CD4-positive, alpha-beta T cell treated with Interferon gamma for 1 hour (primary cell): ENCODE measurements at regions not wholly inside any gene's neighbourhood (a gene's known extent, or its start where the extent isn't known, plus 50 kb on each side); places are given as distances from the start of the nearest gene placed in this dataset.
A peak's percentile ranks its signal among the peaks of the same experiment; 100 is the strongest.
"Not testable (repeated sequence)": the region's sequence is repeated elsewhere in the genome, so short reads cannot be mapped to it uniquely, and the experiment has no call there.

Experiments
- DNase-seq: peaks from one replicate; pipeline ENCODE4 v3.0.0-alpha.2; 2020

GRCh38 chr3:150149651-150150051 lies 179.0 kb upstream of the PFN2 start:
- no peak for DNase-seq

- DNase-seq: no peak
These were observed 177.5 kb upstream of the PFN2 start for GRCh38 chr3:150148227-150148626.

DNA sequence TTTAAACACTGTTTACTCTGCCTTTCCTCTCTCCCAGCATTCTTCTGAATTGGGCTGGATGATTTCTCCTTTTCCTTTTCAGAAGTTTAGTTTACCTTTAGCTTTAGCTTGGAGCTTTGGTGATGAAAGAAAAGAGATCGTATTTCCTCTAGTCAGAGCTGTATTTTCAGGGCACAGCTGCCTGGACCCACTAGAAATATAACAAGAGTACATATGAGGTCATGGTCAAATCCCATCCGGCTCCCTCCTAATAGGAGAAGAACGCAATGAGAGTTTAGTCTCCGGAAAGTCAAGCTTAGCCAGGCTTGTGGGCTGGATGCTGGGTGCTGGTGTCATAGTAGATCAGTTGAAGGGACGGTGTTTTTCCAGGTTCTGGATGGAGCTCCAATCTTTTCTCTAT lies 177.1 kb upstream of the PFN2 start:
- DNase-seq: no peak

- DNase-seq: peak; percentile 1
These were observed 176.5 kb upstream of the PFN2 start for GRCh38 chr3:150146991-150147761.

DNA sequence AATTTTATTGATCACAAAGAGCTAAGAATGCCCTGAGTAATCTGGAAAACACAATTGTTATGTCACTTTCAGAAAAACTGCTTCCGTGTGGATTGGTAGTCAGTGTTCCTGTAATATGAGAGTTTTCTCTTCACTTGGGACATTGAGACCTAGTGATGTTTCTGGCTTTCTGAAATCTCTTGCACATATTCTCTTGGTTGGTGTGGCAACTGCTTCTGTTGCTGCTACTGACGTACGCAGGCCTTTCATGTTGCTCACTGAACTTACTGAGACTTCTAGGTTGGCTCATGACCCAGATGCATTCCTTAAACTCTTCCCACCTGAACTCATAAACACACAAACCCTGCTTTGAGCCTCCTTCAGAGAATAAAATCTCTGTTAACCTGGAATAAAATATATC lies 175.0 kb upstream of the PFN2 start:
- DNase-seq: no peak

- no peak for DNase-seq
These were observed 173.6 kb upstream of the PFN2 start for GRCh38 chr3:150144191-150144708.

GRCh38 chr3:150142936-150143335 lies 172.2 kb upstream of the PFN2 start:
- DNase-seq: no peak

DNA sequence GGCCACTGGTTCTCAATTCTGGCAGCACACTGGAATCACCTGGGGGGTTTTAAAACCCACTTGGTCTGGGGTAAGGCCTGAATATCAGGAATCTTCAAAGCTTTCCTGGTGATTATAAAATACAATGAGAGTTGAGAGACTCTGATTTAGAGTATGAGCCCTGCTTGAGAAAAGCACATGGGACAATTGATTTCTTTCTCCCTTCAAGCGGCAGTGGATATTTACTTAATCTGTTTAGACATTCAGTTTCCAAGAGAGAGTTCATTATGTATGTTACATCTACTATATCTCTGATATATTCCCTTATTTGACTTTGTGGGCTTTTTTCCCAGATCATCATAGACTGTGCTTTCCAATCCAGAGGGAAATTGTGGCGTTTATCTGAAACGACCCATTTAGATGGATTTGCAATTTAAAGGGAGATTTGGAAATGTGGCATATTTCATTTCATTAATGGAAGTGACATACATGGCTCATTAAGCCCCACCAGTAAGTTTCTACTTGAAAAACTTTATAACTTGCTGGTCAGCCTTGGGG lies 171.2 kb upstream of the PFN2 start:
- no peak for DNase-seq

GRCh38 chr3:150140614-150141321 lies 170.1 kb upstream of the PFN2 start:
- no peak for DNase-seq

GRCh38 chr3:150138824-150139223 lies 168.1 kb upstream of the PFN2 start:
- no peak for DNase-seq

DNA sequence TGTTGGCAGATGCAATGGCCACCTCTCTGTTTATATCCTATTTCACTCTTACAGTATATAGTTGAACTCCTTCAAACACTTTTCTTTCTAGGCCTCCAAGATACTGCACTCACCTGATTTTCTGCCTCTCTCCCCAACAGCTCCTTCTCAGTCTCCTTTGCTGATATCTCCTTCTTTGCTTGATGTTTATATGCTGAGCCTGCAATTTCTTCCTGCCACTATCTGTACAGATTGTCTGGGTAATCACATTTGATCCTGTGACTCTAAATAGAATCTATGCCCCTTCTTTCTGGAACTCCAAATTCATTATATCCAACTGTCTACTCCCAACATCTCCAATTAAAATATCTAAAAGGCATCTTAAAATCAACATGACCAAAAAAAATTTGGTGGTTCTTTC lies 165.5 kb upstream of the PFN2 start:
- no peak for DNase-seq

- DNase-seq: no peak
These were observed 164.6 kb upstream of the PFN2 start for GRCh38 chr3:150135287-150135721.

DNA sequence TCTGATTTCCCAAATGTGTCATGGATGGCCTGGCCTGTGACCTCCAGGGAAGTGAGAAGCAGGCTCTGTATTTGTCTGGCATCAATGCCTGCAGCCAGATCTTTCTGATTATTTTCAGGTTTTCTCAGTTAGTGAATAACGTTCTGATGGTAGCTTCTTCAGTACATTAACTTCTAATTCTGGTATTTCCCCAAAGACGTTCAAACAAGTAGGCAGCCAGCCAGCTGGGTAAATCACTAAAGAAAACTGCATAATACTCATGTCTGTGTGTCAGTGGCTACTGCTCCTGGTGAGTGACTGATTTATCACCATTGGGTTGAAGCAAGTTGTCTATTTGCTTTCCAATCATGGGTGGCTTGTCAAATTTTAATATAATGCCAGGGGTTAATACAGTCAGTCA lies 162.6 kb upstream of the PFN2 start:
- DNase-seq: no peak

DNA sequence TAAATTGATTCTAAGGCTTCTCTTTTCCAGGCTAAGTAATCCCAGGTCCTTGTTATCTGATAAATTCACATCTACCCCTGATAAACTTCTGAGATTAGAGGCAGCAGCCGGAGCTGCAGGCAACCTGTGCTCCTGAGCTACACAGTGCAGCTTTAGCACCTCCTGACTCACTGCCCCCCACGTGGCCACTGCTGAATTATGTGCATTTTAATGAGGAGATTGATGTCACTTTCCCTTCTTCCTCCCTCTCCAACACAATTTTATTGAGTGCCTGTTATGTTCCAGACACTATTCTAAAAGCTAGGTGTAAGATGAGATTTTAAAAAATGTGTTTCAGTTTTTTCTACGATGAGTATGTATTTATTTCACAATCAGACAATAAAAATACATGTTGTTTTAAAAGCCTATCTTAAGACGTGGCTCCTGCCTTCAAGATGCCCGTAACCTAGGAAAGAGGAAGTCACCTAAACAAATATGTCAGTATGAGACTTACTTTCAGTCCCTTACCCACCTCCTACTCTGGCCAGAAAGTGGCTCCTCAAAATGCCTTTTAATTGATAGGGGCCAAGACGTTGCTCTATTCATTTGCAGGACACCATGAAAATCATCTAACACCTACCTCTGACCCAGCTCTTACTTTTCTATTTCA lies 161.5 kb upstream of the PFN2 start:
- no peak for DNase-seq

DNA sequence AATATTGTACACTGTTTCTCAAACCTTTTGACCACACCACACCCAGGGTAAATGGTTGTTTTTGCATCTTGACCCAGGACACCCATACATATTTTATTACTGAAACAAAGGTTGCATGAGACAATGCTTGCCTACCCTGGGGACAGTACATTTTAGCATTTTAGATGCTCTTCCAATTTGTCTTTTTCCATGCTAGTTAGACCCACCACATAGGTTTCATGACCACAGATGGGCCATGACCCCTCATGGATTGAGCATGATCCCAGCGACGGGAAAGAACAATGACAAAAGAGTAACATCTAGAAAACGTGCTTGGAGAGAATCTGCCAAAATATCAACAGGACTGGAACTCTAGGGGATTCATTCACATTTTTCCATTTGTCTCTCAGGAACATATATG lies 161.0 kb upstream of the PFN2 start:
- DNase-seq: no peak

GRCh38 chr3:150130404-150131100 lies 159.9 kb upstream of the PFN2 start:
- no peak for DNase-seq

- DNase-seq: no peak
These were observed 158.5 kb upstream of the PFN2 start for GRCh38 chr3:150129166-150129565.

DNA sequence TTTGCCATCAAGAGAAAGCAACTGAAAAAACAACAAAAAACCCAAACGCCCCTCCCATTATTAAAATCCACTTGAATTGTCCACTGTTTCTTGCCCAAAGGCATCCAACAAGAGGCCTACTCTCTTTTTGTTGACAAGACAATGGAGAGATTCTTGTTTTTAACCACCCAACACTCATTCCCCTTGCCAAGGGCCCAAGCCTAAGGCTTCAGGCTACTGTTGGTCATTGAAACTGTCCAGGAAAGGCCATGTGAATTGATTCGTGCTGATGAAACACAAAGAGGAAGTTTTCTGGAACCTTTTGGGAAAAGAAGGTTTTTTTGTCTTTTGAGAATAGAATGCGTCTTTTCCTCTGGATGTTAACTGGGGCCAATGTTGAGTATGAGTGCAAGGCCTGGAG lies 157.4 kb upstream of the PFN2 start:
- DNase-seq: no peak

GRCh38 chr3:150127011-150127490 lies 156.4 kb upstream of the PFN2 start:
- no peak for DNase-seq

- no peak for DNase-seq
These were observed 153.4 kb upstream of the PFN2 start for GRCh38 chr3:150124142-150124541.

DNA sequence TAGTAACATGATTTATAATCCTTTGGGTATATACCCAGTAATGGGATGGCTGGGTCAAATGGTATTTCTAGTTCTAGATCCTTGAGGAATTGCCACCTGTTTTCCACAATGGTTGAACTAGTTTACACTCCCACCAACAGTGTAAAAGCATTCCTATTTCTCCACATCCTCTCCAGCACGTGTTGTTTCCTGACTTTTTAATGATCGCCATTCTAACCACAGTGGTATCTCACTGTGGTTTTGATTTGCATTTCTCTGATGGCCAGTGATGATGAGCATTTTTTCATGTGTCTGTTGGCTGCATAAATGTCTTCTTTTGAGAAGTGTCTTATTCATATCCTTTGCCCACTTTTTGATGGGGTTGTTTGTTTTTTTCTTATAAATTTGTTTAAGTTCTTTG lies 152.6 kb upstream of the PFN2 start:
- DNase-seq: not testable (repeated sequence)

DNA sequence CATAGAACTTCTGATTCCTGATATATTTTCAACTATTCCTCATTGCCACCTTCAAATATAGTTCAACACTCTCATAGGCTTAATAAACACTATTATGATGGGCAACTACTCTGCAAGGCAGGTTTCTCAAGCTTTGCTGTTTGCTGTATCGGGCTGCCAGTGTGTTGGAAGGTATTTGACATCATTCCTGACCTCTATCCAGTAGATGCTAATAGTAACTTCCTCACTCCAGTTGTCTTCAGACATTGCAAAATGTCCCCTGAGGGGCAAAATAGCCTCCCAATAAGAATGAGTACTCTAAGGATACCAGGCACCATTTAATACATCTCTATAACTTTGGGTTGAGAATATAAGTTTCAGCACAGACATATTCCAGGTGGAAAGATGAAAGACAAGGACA lies 147.5 kb upstream of the PFN2 start:
- no peak for DNase-seq

DNA sequence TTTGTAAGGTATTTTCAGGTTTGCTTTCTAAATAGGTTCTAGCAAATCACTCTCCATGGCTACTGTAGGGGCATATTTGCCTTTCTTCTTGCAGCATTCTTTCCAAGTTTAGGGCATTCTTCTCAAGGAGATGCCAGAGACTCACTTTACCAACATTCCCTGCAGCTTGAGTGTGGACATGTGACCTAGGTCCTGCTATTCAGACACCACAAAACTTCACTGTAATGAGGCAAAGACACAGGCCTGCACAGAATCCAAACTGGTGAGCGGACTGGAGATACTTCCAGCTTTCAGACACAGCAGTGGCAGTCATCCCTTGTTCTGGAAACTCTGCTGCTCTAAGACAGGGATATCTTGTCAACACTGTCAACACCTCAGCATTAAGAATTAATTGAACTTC lies 146.4 kb upstream of the PFN2 start:
- DNase-seq: no peak
